Gastrocnemius medialis (tissue), 4 donors: ENCODE measurements at regions not wholly inside any gene's neighbourhood (a gene's known extent, or its start where the extent isn't known, plus 50 kb on each side); places are given as distances from the start of the nearest gene placed in this dataset.

ENCODE experiments used
- CTCF ChIP-seq, 5 experiments: fragments of 450-650 bp in 3 of 5; fragments of 200-600 bp in 2 of 5; sonication (generic) in 2 of 5; IDR thresholded peaks in 4 of 5; conservative IDR thresholded peaks in 1 of 5; 1 replicate in 4 of 5; 2 replicates in 1 of 5; pipeline ENCODE4 v1.5.1; 2016 to 2019; ENCODE audit warnings: antibody characterized with exemption in 5 of 5, mild to moderate bottlenecking in 3 of 5, moderate library complexity in 3 of 5
- POLR2A ChIP-seq, 2 donors: fragments of 450-650 bp; IDR thresholded peaks; one replicate each; pipeline ENCODE4 v1.6.1; 2017; ENCODE audit warnings: antibody characterized with exemption in 2 of 2, mild to moderate bottlenecking in 2 of 2, moderate library complexity in 2 of 2

- TF ChIP-seq CTCF (IDR thresholded peaks at IDR 0.05 in 4 of 5, conservative IDR thresholded peaks at IDR 0.05 in 1 of 5), result no peak
- no peak for TF ChIP-seq POLR2A (IDR thresholded peaks at IDR 0.05)
Measured at GRCh38 chr10:71038091-71038633, 149.8 kb upstream of the PCBD1 start.
